GM12865 (cell line): ENCODE measurements at regions not wholly inside any gene's neighbourhood (a gene's known extent, or its start where the extent isn't known, plus 50 kb on each side); places are given as distances from the start of the nearest gene placed in this dataset.

Experiments
- DNase-seq: peaks from one replicate; pipeline ENCODE4 v3.0.0; 2010; ENCODE audit warnings: low read depth
- H3K4me3 ChIP-seq: 2 replicates; pipeline ENCODE4 v1.5.1; 2011; ENCODE audit warnings: mild to moderate bottlenecking, low read depth, low read length, control low read depth
- CTCF ChIP-seq: IDR thresholded peaks from 2 replicates; pipeline ENCODE4 v1.5.1; 2011; ENCODE audit warnings: low read length, control low read depth, low read depth, inconsistent platforms; ENCODE audit not compliant: insufficient read depth; ENCODE audit errors: missing control alignments

- peak; percentile 6 for DNase-seq
- H3K4me3 ChIP-seq = no peak overlapping the region
- no peak for TF ChIP-seq CTCF
Measured at GRCh38 chr9:27634879-27635278, 61.6 kb upstream of the C9orf72 start.

DNA sequence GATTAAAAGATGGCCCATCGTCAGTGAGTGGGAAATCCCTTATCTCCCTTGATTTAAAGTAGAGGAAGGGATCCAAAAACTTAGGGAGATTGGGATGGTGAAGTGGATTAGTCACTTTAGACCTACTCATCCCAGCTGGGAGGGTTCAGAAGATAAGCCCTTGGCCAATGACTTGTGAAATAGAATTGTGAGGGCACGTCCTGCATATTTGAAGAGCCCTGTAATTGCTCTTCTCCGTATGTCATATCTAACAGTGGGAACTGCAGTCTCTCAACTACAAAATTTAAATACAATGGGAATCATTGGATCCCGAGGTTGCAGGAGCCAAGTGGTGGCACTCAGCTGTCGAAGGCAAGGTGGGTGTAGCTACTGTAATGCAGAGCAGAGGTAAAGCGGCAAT is 65.4 kb upstream of the C9orf72 start:
- TF ChIP-seq CTCF = no peak
- DNase-seq = no peak
- H3K4me3 ChIP-seq = no peak overlapping the region

DNA sequence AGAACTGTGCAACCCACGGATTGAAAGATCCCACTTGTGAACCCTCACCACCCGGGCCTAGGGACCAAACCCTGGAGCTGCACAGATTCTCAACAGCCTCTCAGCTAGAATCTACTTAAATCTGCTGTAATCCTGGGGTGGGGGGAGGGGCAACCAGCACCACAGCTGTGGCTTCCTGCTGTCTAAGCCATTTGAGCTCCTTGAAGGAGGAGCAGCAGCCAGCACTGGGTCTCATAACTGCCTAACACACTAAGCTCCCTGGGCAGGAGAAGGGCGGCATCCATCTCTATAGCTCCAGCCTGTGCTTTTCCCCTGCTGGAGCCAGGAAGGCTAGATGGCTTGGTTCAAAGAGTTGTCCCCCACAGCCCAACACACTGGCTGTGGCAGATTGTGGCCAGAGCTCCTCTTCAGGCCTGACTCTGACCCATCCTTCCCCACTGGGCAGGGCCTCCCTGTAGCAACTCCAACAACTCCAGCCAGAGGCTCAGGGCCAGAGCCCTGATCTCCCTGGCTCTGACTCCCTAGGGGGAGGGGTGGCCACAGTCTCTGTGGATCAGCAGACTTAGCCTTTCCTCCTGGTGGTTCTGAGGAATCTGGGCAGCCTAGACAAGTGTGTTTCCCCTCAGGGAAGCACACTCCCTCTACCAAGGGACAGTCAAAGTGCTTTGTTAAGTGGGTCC is 72.0 kb upstream of the C9orf72 start:
- DNase-seq = no peak
- H3K4me3 ChIP-seq = no peak overlapping the region
- TF ChIP-seq CTCF = no peak

DNA sequence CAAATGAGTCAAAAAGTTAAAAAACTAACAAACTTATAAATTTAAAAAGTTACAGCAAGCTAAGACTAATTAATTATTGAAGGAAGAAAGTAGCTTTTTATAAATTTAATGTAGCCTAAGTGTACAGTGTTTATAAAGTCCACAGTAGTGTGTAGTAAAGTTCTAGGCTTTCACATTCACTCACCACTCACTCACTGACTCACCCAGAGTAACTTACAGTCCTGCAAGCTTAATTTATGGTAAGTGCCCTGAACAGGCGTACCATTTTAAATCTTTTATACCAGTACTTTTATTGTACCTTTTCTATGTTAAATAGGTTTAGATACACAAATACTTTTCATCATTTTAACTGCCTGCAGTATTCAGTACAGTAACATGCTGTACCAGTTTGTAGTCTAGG is 80.0 kb upstream of the C9orf72 start:
- H3K4me3 ChIP-seq = no peak overlapping the region
- DNase-seq = no peak
- no peak for TF ChIP-seq CTCF

GRCh38 chr9:27653957-27654356 is 80.7 kb upstream of the C9orf72 start:
- no peak overlapping the region for H3K4me3 ChIP-seq
- no peak for DNase-seq
- no peak for TF ChIP-seq CTCF

- no peak for DNase-seq
- TF ChIP-seq CTCF = no peak
- H3K4me3 ChIP-seq = no peak overlapping the region
Measured at GRCh38 chr9:27654629-27655285, 81.5 kb upstream of the C9orf72 start.

- no peak for DNase-seq
- no peak for TF ChIP-seq CTCF
- H3K4me3 ChIP-seq = no peak overlapping the region
Measured at GRCh38 chr9:27655441-27655840, 82.2 kb upstream of the C9orf72 start.
